Activated naive CD4-positive, alpha-beta T cell treated with anti-CD3 and anti-CD28 coated beads for 36 hours (primary cell): ENCODE measurements at regions not wholly inside any gene's neighbourhood (a gene's known extent, or its start where the extent isn't known, plus 50 kb on each side); places are given as distances from the start of the nearest gene placed in this dataset.
"Not testable (repeated sequence)": the region's sequence is repeated elsewhere in the genome, so short reads cannot be mapped to it uniquely, and the experiment has no call there.

Experiments used
- CTCF ChIA-PET: fragments of 350-600 bp; sonication (Branson Sonifier 250); formaldehyde crosslinking; loops from one replicate; lab custom pipeline; 2021; ENCODE audit warnings: antibody characterized with exemption; lab: Charles Lee
- DNase-seq: peaks from one replicate; pipeline ENCODE4 v3.0.0-alpha.2; 2020
- H3K27ac Mint-ChIP-seq: one replicate; pipeline ENCODE4 v1.8.0; 2021; ENCODE audit warnings: mild to moderate bottlenecking, mixed read lengths
- H3K27me3 Mint-ChIP-seq: one replicate; pipeline ENCODE4 v1.8.0; 2021; ENCODE audit warnings: low read depth, mixed read lengths
- H3K36me3 Mint-ChIP-seq: one replicate; pipeline ENCODE4 v1.8.0; 2021; ENCODE audit warnings: low read depth, mixed read lengths
- H3K4me1 Mint-ChIP-seq: one replicate; pipeline ENCODE4 v1.8.0; 2021; ENCODE audit warnings: low read depth, mixed read lengths
- H3K4me3 Mint-ChIP-seq: one replicate; pipeline ENCODE4 v1.8.0; 2021; ENCODE audit warnings: mild to moderate bottlenecking, moderate library complexity, mixed read lengths
- H3K9me3 Mint-ChIP-seq: one replicate; pipeline ENCODE4 v1.8.0; 2021; ENCODE audit warnings: mixed read lengths
- intact Hi-C: fragments of 100-400 bp; cut with micrococcal nuclease; formaldehyde crosslinking; loops from one replicate; pipeline ENCODE4 v1.15.1; 2023

- no peak overlapping the region for H3K27ac Mint-ChIP-seq
- no peaks in the 10 kb centered on the region for H3K36me3 Mint-ChIP-seq
- intact Hi-C loops, result no loop called here
- no peaks in the 10 kb centered on the region for H3K9me3 Mint-ChIP-seq
- no peak for DNase-seq
- no peaks in the 10 kb centered on the region for H3K27me3 Mint-ChIP-seq
- CTCF ChIA-PET, result no interaction called here
- no peak overlapping the region for H3K4me3 Mint-ChIP-seq
- H3K4me1 Mint-ChIP-seq, result no peaks in the 10 kb centered on the region
Observed at GRCh38 chr14:43591776-43592175, 915.3 kb downstream of the FSCB start.

- H3K9me3 Mint-ChIP-seq, result peaks cover 2% of the 10 kb centered on the region
- no peak overlapping the region for H3K27ac Mint-ChIP-seq
- intact Hi-C loops, result no loop called here
- no peak for DNase-seq
- H3K4me1 Mint-ChIP-seq, result no peaks in the 10 kb centered on the region
- no peaks in the 10 kb centered on the region for H3K36me3 Mint-ChIP-seq
- no peaks in the 10 kb centered on the region for H3K27me3 Mint-ChIP-seq
- H3K4me3 Mint-ChIP-seq, result no peak overlapping the region
- CTCF ChIA-PET, result no interaction called here
Observed at GRCh38 chr14:43587183-43587582, 919.9 kb downstream of the FSCB start.

- CTCF ChIA-PET, result no interaction called here
- Mint-ChIP-seq H3K27me3 (no peaks in the 10 kb centered on the region), H3K4me3 (no peak overlapping the region), H3K4me1 (no peaks in the 10 kb centered on the region), H3K9me3 (peaks cover 8% of the 10 kb centered on the region), H3K36me3 (no peaks in the 10 kb centered on the region), H3K27ac (no peak overlapping the region)
- DNase-seq, result no peak
- intact Hi-C loops, result no loop called here
Observed at GRCh38 chr14:43579671-43580070, 927.4 kb downstream of the FSCB start.

GRCh38 chr14:43568022-43568421 is 939.1 kb downstream of the FSCB start:
- H3K4me3 Mint-ChIP-seq, result no peak overlapping the region
- DNase-seq, result no peak
- H3K27ac Mint-ChIP-seq, result no peak overlapping the region
- no peaks in the 10 kb centered on the region for H3K36me3 Mint-ChIP-seq
- H3K27me3 Mint-ChIP-seq, result no peaks in the 10 kb centered on the region
- peaks cover 1% of the 10 kb centered on the region for H3K9me3 Mint-ChIP-seq
- CTCF ChIA-PET, result no interaction called here
- intact Hi-C loops, result no loop called here
- no peaks in the 10 kb centered on the region for H3K4me1 Mint-ChIP-seq

- Mint-ChIP-seq H3K36me3 (no peaks in the 10 kb centered on the region), H3K9me3 (no peaks in the 10 kb centered on the region), H3K4me1 (no peaks in the 10 kb centered on the region), H3K27me3 (no peaks in the 10 kb centered on the region), H3K27ac (no peak overlapping the region), H3K4me3 (no peak overlapping the region)
- CTCF ChIA-PET, result no interaction called here
- intact Hi-C loops, result no loop called here
- DNase-seq, result no peak
Observed at GRCh38 chr14:43548368-43548767, 958.7 kb downstream of the FSCB start.

- H3K36me3 Mint-ChIP-seq, H3K4me3 Mint-ChIP-seq, H3K27ac Mint-ChIP-seq, H3K9me3 Mint-ChIP-seq, intact Hi-C loops, H3K4me1 Mint-ChIP-seq, DNase-seq, CTCF ChIA-PET, H3K27me3 Mint-ChIP-seq: not testable (repeated sequence)
Observed at GRCh38 chr14:43547596-43547995, 959.5 kb downstream of the FSCB start.

- Mint-ChIP-seq H3K27me3 (no peaks in the 10 kb centered on the region), H3K4me1 (no peaks in the 10 kb centered on the region), H3K4me3 (no peak overlapping the region), H3K36me3 (no peaks in the 10 kb centered on the region), H3K27ac (no peak overlapping the region), H3K9me3 (peaks cover 6% of the 10 kb centered on the region)
- no peak for DNase-seq
- intact Hi-C loops, result no loop called here
- CTCF ChIA-PET, result no interaction called here
Observed at GRCh38 chr14:43541356-43541755, 965.7 kb downstream of the FSCB start.

GRCh38 chr14:43540948-43541347 is 966.1 kb downstream of the FSCB start:
- no peak for DNase-seq
- H3K4me1 Mint-ChIP-seq, result no peaks in the 10 kb centered on the region
- H3K27me3 Mint-ChIP-seq, result no peaks in the 10 kb centered on the region
- no peak overlapping the region for H3K27ac Mint-ChIP-seq
- CTCF ChIA-PET, result interaction anchor here (0.6 kb wide), 1 partner anchor 444 kb away, joined by 5 read pairs; no protein-coding TSS in a partner anchor
- peaks cover 6% of the 10 kb centered on the region for H3K9me3 Mint-ChIP-seq
- intact Hi-C loops, result no loop called here
- no peak overlapping the region for H3K4me3 Mint-ChIP-seq
- no peaks in the 10 kb centered on the region for H3K36me3 Mint-ChIP-seq

- no peak for DNase-seq
- intact Hi-C loops, result no loop called here
- Mint-ChIP-seq H3K9me3 (peaks cover 13% of the 10 kb centered on the region), H3K4me3 (no peak overlapping the region), H3K27me3 (no peaks in the 10 kb centered on the region), H3K27ac (no peak overlapping the region), H3K36me3 (no peaks in the 10 kb centered on the region), H3K4me1 (no peaks in the 10 kb centered on the region)
- CTCF ChIA-PET, result no interaction called here
Observed at GRCh38 chr14:43539210-43539609, 967.9 kb downstream of the FSCB start.

- no peak for DNase-seq
- no peaks in the 10 kb centered on the region for H3K27me3 Mint-ChIP-seq
- H3K4me1 Mint-ChIP-seq, result no peaks in the 10 kb centered on the region
- H3K27ac Mint-ChIP-seq, result no peak overlapping the region
- CTCF ChIA-PET, result no interaction called here
- H3K4me3 Mint-ChIP-seq, result no peak overlapping the region
- no peaks in the 10 kb centered on the region for H3K36me3 Mint-ChIP-seq
- H3K9me3 Mint-ChIP-seq, result peaks cover 24% of the 10 kb centered on the region
- intact Hi-C loops, result no loop called here
Observed at GRCh38 chr14:43535231-43535838, 971.7 kb downstream of the FSCB start.

- no peak overlapping the region for H3K4me3 Mint-ChIP-seq
- H3K9me3 Mint-ChIP-seq, result peaks cover 21% of the 10 kb centered on the region
- H3K36me3 Mint-ChIP-seq, result no peaks in the 10 kb centered on the region
- DNase-seq, result no peak
- H3K27me3 Mint-ChIP-seq, result no peaks in the 10 kb centered on the region
- H3K27ac Mint-ChIP-seq, result no peak overlapping the region
- no peaks in the 10 kb centered on the region for H3K4me1 Mint-ChIP-seq
- CTCF ChIA-PET, result no interaction called here
- intact Hi-C loops, result no loop called here
Observed at GRCh38 chr14:43532825-43533416, 974.2 kb downstream of the FSCB start.

GRCh38 chr14:43528321-43528720 is 978.8 kb downstream of the FSCB start:
- CTCF ChIA-PET, result no interaction called here
- intact Hi-C loops, result no loop called here
- DNase-seq, result no peak
- H3K27me3 Mint-ChIP-seq, result no peaks in the 10 kb centered on the region
- no peak overlapping the region for H3K27ac Mint-ChIP-seq
- no peaks in the 10 kb centered on the region for H3K4me1 Mint-ChIP-seq
- no peak overlapping the region for H3K4me3 Mint-ChIP-seq
- peaks cover 3% of the 10 kb centered on the region for H3K9me3 Mint-ChIP-seq
- H3K36me3 Mint-ChIP-seq, result no peaks in the 10 kb centered on the region

- Mint-ChIP-seq H3K27me3 (no peaks in the 10 kb centered on the region), H3K4me3 (no peak overlapping the region), H3K4me1 (no peaks in the 10 kb centered on the region), H3K9me3 (no peaks in the 10 kb centered on the region), H3K36me3 (no peaks in the 10 kb centered on the region), H3K27ac (no peak overlapping the region)
- intact Hi-C loops, result no loop called here
- CTCF ChIA-PET, result no interaction called here
- DNase-seq, result no peak
Observed at GRCh38 chr14:43525658-43526057, 981.4 kb downstream of the FSCB start.
